ENCODE measurements at regions not wholly inside any gene's neighbourhood (a gene's known extent, or its start where the extent isn't known, plus 50 kb on each side); places are given as distances from the start of the nearest gene placed in this dataset.

- no peak overlapping the region for H3K4me3 ChIP-seq
- no peak overlapping the region for H3K27ac ChIP-seq
- TF ChIP-seq, protein P1, sequence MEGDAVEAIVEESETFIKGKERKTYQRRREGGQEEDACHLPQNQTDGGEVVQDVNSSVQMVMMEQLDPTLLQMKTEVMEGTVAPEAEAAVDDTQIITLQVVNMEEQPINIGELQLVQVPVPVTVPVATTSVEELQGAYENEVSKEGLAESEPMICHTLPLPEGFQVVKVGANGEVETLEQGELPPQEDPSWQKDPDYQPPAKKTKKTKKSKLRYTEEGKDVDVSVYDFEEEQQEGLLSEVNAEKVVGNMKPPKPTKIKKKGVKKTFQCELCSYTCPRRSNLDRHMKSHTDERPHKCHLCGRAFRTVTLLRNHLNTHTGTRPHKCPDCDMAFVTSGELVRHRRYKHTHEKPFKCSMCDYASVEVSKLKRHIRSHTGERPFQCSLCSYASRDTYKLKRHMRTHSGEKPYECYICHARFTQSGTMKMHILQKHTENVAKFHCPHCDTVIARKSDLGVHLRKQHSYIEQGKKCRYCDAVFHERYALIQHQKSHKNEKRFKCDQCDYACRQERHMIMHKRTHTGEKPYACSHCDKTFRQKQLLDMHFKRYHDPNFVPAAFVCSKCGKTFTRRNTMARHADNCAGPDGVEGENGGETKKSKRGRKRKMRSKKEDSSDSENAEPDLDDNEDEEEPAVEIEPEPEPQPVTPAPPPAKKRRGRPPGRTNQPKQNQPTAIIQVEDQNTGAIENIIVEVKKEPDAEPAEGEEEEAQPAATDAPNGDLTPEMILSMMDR (IDR thresholded peaks at IDR 0.05), result no peak
- no peak for DNase-seq (ENCODE audit: low spot score)
Measured at GRCh38 chr11:114890038-114890437, 211.7 kb downstream of the NXPE2 start.

GRCh38 chr11:114891911-114892310 lies 213.6 kb downstream of the NXPE2 start:
- Histone ChIP-seq H3K27ac (no peak overlapping the region), H3K4me3 (no peak overlapping the region)
- TF ChIP-seq, protein P1 (IDR thresholded peaks at IDR 0.05), result no peak
- no peak for DNase-seq (ENCODE audit: low spot score)

DNA sequence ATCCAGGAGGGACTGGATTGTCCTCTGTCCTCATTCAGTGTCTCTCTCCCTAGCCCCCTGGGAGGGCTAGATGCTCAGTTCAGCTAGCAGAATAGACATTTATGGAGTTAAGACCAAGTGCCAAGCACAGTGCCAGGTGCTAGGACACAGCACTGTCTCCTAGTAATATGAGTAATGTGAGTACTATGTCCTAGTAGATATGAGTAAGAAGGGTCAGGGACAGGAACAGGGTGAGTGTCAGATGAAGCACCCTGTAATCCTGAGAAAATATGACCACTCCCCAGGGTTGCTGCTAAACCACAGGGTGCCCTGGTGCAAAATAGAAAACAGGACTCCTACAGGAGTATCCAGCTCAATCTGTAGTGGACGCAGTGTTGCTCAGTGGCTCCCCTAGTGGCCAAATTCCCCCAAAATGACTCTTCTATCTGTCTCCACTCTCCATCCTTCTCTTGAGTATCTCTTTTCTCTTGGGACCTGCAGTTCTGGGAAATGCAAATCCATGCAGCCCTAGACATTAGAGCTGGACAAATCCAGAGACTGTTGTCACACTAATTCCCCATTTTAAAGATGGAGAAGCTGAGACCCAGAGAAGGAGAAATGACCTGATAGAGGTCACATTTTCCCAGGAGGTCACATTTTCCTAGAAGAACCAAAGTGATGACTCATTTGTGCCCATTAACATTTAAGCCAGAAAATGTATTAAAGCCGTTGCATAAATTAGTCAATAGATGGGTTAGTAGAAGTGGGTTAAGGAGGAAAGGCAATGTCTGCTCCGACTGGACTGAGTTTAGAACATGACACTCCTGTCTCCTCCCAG lies 214.3 kb downstream of the NXPE2 start:
- DNase-seq (ENCODE audit: low spot score), result no peak
- TF ChIP-seq, protein P1 (IDR thresholded peaks at IDR 0.05), result no peak
- Histone ChIP-seq H3K4me3 (no peak overlapping the region), H3K27ac (no peak overlapping the region)

DNA sequence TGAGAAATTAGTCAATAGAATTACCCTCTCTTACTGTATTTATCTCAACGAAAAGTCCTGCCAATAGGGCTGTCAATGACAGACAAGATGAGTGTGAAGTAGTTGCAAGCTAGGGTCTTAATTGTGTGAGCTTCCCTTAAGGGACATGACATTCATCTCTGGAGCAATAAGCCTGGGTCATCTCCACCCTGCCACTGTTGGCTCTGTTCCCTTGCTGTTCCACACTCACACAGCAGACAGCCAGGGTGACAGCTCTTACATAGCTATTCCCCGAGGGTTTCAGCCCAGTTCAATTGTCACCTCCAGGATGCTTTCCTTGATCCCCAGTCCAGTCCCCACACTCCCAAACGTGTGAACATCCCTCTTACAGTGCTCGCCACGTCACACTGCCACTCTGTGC lies 215.0 kb downstream of the NXPE2 start:
- Histone ChIP-seq H3K4me3 (no peak overlapping the region), H3K27ac (no peak overlapping the region)
- TF ChIP-seq, protein P1 (IDR thresholded peaks at IDR 0.05), result no peak
- no peak for DNase-seq (ENCODE audit: low spot score)

- no peak overlapping the region for H3K27ac ChIP-seq
Measured at GRCh38 chr11:114896594-114896993, 218.3 kb downstream of the NXPE2 start.

DNA sequence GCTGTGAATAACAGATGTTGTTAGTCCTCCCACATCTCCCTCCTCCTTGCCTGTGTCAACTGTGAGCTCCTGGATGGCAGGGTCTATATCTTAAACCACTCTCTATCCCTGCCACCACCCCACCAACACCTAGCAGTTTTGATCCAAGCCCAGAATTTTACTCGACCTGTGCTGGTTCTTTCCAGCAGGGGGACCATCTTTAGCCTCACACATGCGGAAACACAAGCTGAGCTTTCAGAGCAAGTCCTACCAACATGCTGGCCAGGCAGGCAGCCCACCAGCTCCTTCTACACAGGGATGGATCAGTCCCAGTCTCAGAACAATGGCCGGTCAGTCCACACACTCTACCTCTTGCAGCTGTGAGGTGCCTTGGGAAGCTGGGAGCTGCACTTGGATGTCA lies 231.5 kb downstream of the NXPE2 start:
- TF ChIP-seq, protein P1 (IDR thresholded peaks at IDR 0.05), result no peak
- no peak overlapping the region for H3K4me3 ChIP-seq
- DNase-seq (ENCODE audit: low spot score), result no peak
- H3K27ac ChIP-seq, result no peak overlapping the region

More at GRCh38 chr11:114896594-114896993, 218.3 kb downstream of the NXPE2 start:
- H3K4me3 ChIP-seq, result no peak overlapping the region
- no peak for DNase-seq (ENCODE audit: low spot score)
- TF ChIP-seq, protein P1 (IDR thresholded peaks at IDR 0.05), result no peak

- DNase-seq (ENCODE audit: low spot score), result no peak
- no peak overlapping the region for H3K4me3 ChIP-seq
- TF ChIP-seq, protein P1 (IDR thresholded peaks at IDR 0.05), result no peak
- H3K27ac ChIP-seq, result no peak overlapping the region
Measured at GRCh38 chr11:114912826-114913225, 234.5 kb downstream of the NXPE2 start.
